ENCODE measurements at regions not wholly inside any gene's neighbourhood (a gene's known extent, or its start where the extent isn't known, plus 50 kb on each side); places are given as distances from the start of the nearest gene placed in this dataset.
"Not testable (repeated sequence)": the region's sequence is repeated elsewhere in the genome, so short reads cannot be mapped to it uniquely, and the experiment has no call there.

- H3K36me3 Mint-ChIP-seq: no peaks in the 10 kb centered on the region
- no peaks in the 10 kb centered on the region for H3K4me1 Mint-ChIP-seq (ENCODE audit: low read depth)
- H3K27ac Mint-ChIP-seq: no peak overlapping the region
- intact Hi-C loops (cut with micrococcal nuclease): no loop called here
- peaks cover 2% of the 10 kb centered on the region for H3K27me3 Mint-ChIP-seq
- H3K9me3 Mint-ChIP-seq: no peaks in the 10 kb centered on the region
- no peak overlapping the region for H3K4me3 Mint-ChIP-seq
- ChIA-PET CTCF (no interaction called here), POLR2A (no interaction called here)
- no peak for DNase-seq
Observed at GRCh38 chr4:79551555-79551954, 143.5 kb upstream of the GK2 start.

DNA sequence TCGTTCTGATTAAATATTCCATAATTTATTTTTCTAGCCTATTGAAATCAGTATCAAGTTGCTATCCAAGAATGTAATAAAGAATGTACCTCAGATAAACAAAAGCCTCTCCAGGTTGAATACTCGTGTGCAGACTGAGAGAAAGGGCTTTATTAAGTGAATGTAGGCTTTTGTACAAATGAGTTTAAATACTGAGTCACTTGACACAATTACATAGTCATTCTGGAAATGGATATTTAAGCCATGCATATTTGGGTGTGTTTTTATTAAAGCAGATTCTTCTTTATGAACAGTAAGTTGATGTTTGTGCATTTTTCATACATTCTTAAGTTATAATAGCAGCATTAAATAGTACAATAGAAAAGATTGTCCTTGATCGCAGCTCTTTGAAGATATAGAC lies 139.8 kb upstream of the GK2 start:
- ChIA-PET POLR2A (no interaction called here), CTCF (no interaction called here)
- Mint-ChIP-seq H3K4me1 (ENCODE audit: low read depth) (no peaks in the 10 kb centered on the region), H3K4me3 (no peak overlapping the region), H3K9me3 (no peaks in the 10 kb centered on the region), H3K27ac (no peak overlapping the region), H3K27me3 (peaks cover 8% of the 10 kb centered on the region), H3K36me3 (no peaks in the 10 kb centered on the region)
- no peak for DNase-seq
- intact Hi-C loops (cut with micrococcal nuclease): no loop called here

DNA sequence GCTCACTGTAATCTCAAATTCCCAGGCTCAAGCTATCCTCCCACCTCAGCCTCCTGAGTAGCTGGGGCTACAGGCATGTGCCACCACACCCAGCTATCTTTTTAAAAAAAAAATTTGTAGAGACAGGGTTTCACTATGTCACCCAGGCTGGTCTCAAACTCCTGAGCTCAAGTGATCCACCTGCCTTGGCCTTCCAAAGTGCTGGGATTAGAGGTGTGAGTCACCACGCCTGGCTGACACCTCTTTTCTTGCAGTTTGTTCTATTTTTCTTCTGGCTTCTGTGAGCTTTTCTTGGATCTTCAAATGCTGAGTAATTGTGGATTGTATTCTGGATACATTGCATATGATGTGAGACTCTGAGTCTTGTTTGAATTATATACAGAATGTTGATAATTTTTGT lies 137.3 kb upstream of the GK2 start:
- H3K9me3 Mint-ChIP-seq; H3K4me3 Mint-ChIP-seq; POLR2A ChIA-PET; H3K4me1 Mint-ChIP-seq (ENCODE audit: low read depth); DNase-seq; intact Hi-C loops (cut with micrococcal nuclease); H3K36me3 Mint-ChIP-seq; H3K27me3 Mint-ChIP-seq; H3K27ac Mint-ChIP-seq: not testable (repeated sequence)
- CTCF ChIA-PET: interaction anchor here (0.9 kb wide), 1 partner anchor 68 kb away, joined by 4 read pairs; no protein-coding TSS in a partner anchor

DNA sequence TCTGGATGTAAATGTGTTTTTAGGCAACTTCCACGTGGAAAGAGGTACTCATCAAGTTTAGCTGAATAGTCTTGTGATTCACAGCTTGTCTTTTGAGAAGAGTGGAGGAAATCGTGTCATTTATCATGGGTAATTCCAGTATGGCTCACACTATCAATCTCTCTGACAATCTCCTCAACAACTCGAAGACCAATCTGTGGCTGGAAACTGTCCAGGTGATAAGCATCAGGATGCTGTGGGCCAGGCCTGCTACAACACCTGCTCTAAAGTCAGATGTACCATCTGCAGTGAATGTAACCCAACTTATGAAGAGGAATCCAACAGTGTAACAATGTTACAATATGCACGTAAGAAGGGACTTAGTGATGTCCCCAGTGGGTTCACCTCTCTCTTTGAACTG lies 132.1 kb upstream of the GK2 start:
- no peaks in the 10 kb centered on the region for H3K36me3 Mint-ChIP-seq
- POLR2A ChIA-PET: no interaction called here
- CTCF ChIA-PET: no interaction called here
- H3K4me3 Mint-ChIP-seq: no peak overlapping the region
- peaks cover 4% of the 10 kb centered on the region for H3K27me3 Mint-ChIP-seq
- H3K9me3 Mint-ChIP-seq: no peaks in the 10 kb centered on the region
- intact Hi-C loops (cut with micrococcal nuclease): no loop called here
- DNase-seq: no peak
- no peaks in the 10 kb centered on the region for H3K4me1 Mint-ChIP-seq (ENCODE audit: low read depth)
- H3K27ac Mint-ChIP-seq: no peak overlapping the region

- Mint-ChIP-seq H3K27ac (no peak overlapping the region), H3K4me3 (no peak overlapping the region), H3K9me3 (no peaks in the 10 kb centered on the region), H3K36me3 (no peaks in the 10 kb centered on the region), H3K4me1 (ENCODE audit: low read depth) (no peaks in the 10 kb centered on the region), H3K27me3 (no peaks in the 10 kb centered on the region)
- DNase-seq: no peak
- ChIA-PET CTCF (no interaction called here), POLR2A (no interaction called here)
- intact Hi-C loops (cut with micrococcal nuclease): no loop called here
Observed at GRCh38 chr4:79535516-79535915, 127.5 kb upstream of the GK2 start.

- Mint-ChIP-seq H3K4me1 (ENCODE audit: low read depth) (peaks cover 7% of the 10 kb centered on the region), H3K4me3 (no peak overlapping the region), H3K27ac (no peak overlapping the region), H3K36me3 (no peaks in the 10 kb centered on the region), H3K9me3 (no peaks in the 10 kb centered on the region), H3K27me3 (peaks cover 6% of the 10 kb centered on the region)
- CTCF ChIA-PET: no interaction called here
- POLR2A ChIA-PET: no interaction called here
- DNase-seq: peak; percentile 9
- intact Hi-C loops (cut with micrococcal nuclease): loop anchor here (10.0 kb wide), 1 partner anchor 547 kb away; the partner anchor contains the start of gene ANTXR2
Observed at GRCh38 chr4:79528241-79528706, 120.2 kb upstream of the GK2 start.

DNA sequence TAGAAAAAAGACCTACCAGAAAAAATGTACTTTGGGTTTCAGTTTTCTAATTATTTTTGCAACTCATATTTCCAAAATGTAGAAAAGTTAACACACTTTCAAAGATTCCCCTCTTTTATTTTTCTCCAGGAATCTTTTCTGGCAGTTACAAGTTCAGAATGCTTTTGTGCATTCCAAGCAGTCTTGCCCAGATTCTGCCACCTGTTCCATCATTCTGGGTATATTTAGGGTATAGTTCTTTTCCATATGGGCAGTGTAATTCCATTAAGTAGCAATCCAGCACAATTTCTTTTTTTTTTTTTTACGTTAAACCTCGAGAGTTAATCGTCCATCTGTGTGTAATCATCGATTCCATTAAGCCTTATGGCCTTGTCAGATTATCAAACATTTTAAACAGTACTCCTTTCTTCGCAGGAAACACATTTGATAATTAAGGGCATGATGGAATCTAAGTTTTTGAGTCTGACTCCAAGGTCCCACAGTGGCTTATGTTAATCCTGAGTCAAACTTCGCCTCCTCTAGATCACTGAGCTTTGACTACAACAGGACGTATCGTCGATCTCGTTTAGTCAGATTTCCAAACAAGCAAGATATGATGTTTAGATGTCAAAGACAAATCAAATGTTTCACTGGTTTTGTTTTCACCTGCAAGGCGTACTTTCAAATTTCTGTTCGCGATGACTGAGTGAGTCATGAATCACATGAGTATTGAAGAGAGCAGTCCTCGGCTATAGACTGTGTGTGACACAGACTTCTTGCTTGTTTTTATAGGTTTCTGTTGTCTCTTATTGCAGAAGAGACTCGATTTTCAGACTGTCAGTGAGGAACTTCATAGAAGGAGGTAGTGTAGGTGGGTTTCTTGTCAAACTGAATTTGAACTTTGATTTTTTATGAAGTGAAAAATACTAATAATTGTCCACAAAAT lies 118.9 kb upstream of the GK2 start:
- Mint-ChIP-seq H3K27ac (no peak overlapping the region), H3K4me1 (ENCODE audit: low read depth) (peaks cover 7% of the 10 kb centered on the region), H3K27me3 (peaks cover 6% of the 10 kb centered on the region), H3K9me3 (no peaks in the 10 kb centered on the region), H3K4me3 (no peak overlapping the region), H3K36me3 (no peaks in the 10 kb centered on the region)
- ChIA-PET CTCF (no interaction called here), POLR2A (no interaction called here)
- DNase-seq: no peak
- intact Hi-C loops (cut with micrococcal nuclease): loop anchor here (10.0 kb wide), 1 partner anchor 548 kb away; the partner anchor contains the start of gene ANTXR2

GRCh38 chr4:79516114-79516513 lies 108.1 kb upstream of the GK2 start:
- CTCF ChIA-PET: no interaction called here
- Mint-ChIP-seq H3K27ac (no peak overlapping the region), H3K4me1 (ENCODE audit: low read depth) (no peaks in the 10 kb centered on the region), H3K36me3 (no peaks in the 10 kb centered on the region), H3K4me3 (no peak overlapping the region), H3K27me3 (peaks cover 2% of the 10 kb centered on the region), H3K9me3 (no peaks in the 10 kb centered on the region)
- intact Hi-C loops (cut with micrococcal nuclease): no loop called here
- POLR2A ChIA-PET: no interaction called here
- no peak for DNase-seq

DNA sequence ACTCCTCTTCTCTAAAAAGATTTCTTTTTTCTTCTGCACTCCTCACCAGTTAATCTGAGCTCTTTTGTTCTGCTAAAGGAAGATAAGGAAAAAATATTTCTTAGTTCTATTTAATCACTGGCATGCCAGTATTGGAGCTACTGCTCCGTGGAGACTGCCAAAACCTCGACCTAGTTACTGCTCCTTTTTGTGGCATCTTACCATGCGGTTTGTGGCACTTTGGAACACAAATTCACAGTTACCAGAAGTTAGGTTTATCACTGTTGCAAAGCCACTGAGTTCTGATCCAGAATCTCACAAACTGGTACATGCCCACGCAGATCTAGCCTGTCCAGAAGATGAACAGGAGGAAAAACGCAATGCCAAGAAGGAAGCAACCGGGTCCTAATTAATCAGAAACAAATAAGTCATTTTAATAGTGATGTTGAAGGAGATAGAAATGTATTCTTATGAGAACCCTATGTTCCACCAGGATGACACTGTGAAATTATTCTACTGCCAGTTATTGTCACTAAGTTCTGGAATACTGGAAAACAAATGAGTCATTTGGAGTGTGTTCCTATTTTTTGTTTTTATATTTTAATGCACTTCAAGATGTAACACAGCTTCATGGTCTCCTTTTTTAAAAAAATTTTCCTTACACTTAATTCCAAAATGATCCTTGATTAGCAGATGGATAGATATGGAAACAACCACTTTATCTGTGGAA lies 106.7 kb upstream of the GK2 start:
- ChIA-PET CTCF (no interaction called here), POLR2A (no interaction called here)
- H3K27ac Mint-ChIP-seq: no peak overlapping the region
- DNase-seq: no peak
- H3K9me3 Mint-ChIP-seq: no peaks in the 10 kb centered on the region
- no peaks in the 10 kb centered on the region for H3K4me1 Mint-ChIP-seq (ENCODE audit: low read depth)
- H3K4me3 Mint-ChIP-seq: no peak overlapping the region
- peaks cover 5% of the 10 kb centered on the region for H3K27me3 Mint-ChIP-seq
- intact Hi-C loops (cut with micrococcal nuclease): no loop called here
- no peaks in the 10 kb centered on the region for H3K36me3 Mint-ChIP-seq

- Mint-ChIP-seq H3K4me3 (no peak overlapping the region), H3K4me1 (ENCODE audit: low read depth) (no peaks in the 10 kb centered on the region), H3K9me3 (no peaks in the 10 kb centered on the region), H3K27me3 (peaks cover 5% of the 10 kb centered on the region), H3K27ac (no peak overlapping the region), H3K36me3 (no peaks in the 10 kb centered on the region)
- no peak for DNase-seq
- intact Hi-C loops (cut with micrococcal nuclease): no loop called here
- POLR2A ChIA-PET: no interaction called here
- CTCF ChIA-PET: no interaction called here
Observed at GRCh38 chr4:79513576-79513975, 105.5 kb upstream of the GK2 start.

DNA sequence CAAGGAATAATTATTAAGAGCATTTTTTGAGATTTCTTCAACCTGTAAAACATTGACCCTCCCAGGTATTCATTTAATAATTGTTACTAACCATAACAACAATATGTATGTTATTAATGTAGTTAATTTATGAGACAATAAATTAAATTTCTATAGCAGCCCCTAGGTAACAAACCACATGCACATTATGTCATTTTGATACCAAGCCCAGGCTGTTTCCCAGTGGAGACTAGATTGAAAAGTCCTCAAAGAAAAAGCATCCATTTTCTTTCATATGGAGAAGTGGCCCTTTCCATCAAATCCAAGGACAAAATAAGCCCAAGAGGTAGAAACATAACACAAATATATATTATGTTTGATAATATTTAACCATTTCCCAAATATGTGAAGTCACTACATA lies 104.3 kb upstream of the GK2 start:
- intact Hi-C loops (cut with micrococcal nuclease): no loop called here
- Mint-ChIP-seq H3K27ac (no peak overlapping the region), H3K27me3 (peaks cover 5% of the 10 kb centered on the region), H3K9me3 (no peaks in the 10 kb centered on the region), H3K36me3 (no peaks in the 10 kb centered on the region), H3K4me1 (ENCODE audit: low read depth) (no peaks in the 10 kb centered on the region), H3K4me3 (no peak overlapping the region)
- ChIA-PET POLR2A (no interaction called here), CTCF (no interaction called here)
- no peak for DNase-seq

- Mint-ChIP-seq H3K36me3 (no peaks in the 10 kb centered on the region), H3K4me1 (ENCODE audit: low read depth) (no peaks in the 10 kb centered on the region), H3K27me3 (no peaks in the 10 kb centered on the region), H3K4me3 (no peak overlapping the region), H3K9me3 (no peaks in the 10 kb centered on the region), H3K27ac (no peak overlapping the region)
- intact Hi-C loops (cut with micrococcal nuclease): no loop called here
- no peak for DNase-seq
- POLR2A ChIA-PET: no interaction called here
- CTCF ChIA-PET: no interaction called here
Observed at GRCh38 chr4:79502081-79502480, 94.1 kb upstream of the GK2 start.

GRCh38 chr4:79498282-79498681 lies 90.3 kb upstream of the GK2 start:
- no peak overlapping the region for H3K27ac Mint-ChIP-seq
- intact Hi-C loops (cut with micrococcal nuclease): no loop called here
- no peak for DNase-seq
- ChIA-PET CTCF (no interaction called here), POLR2A (no interaction called here)
- no peaks in the 10 kb centered on the region for H3K4me1 Mint-ChIP-seq (ENCODE audit: low read depth)
- H3K4me3 Mint-ChIP-seq: no peak overlapping the region
- peaks cover 2% of the 10 kb centered on the region for H3K27me3 Mint-ChIP-seq
- H3K36me3 Mint-ChIP-seq: no peaks in the 10 kb centered on the region
- no peaks in the 10 kb centered on the region for H3K9me3 Mint-ChIP-seq

Data from activated CD4-positive, alpha-beta memory T cell treated with anti-CD3 and anti-CD28 coated beads for 36 hours (primary cell).